ENCODE measurements at regions not wholly inside any gene's neighbourhood (a gene's known extent, or its start where the extent isn't known, plus 50 kb on each side); places are given as distances from the start of the nearest gene placed in this dataset.

DNA sequence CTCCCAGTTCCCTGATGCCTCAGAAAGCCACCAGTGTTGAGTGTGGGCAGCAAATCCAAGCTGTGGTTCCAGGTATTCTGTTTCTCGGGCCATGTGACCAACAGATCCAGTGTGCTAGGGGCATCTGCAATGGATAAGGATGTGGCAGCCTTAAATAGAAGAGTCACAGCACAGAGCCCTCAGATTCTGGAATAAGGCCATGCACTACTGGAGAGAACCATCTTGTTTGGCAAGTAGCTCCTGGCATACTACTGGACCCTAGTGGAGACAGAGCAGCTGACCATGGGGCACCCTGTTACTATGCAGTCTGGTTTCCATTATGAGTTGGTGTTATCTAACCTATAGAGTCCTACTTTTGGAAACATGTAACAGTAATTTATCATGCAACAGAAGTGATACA lies 53.3 kb upstream of the ZBTB7C start:
- Histone ChIP-seq H3K36me3 (replicated peaks) (no peaks in the 10 kb centered on the region), H3K4me1 (no peaks in the 10 kb centered on the region), H3K4me3 (no peak overlapping the region), H3K9me3 (no peaks in the 10 kb centered on the region), H3K27me3 (ENCODE audit: low read depth) (peaks cover 2% of the 10 kb centered on the region; the same call in 1 of the 2 replicates)
- in situ Hi-C loops (cut with MboI; ENCODE audit: low sequenced_read_pairs) = no loop called here
- DNase-seq (ENCODE audit: low spot score in 2 of 2) = no peak

- Histone ChIP-seq H3K9me3 (no peaks in the 10 kb centered on the region), H3K36me3 (replicated peaks) (no peaks in the 10 kb centered on the region), H3K4me1 (no peaks in the 10 kb centered on the region), H3K4me3 (no peak overlapping the region), H3K27me3 (ENCODE audit: low read depth) (peaks cover 2% of the 10 kb centered on the region; the same call in 1 of the 2 replicates)
- DNase-seq (ENCODE audit: low spot score in 2 of 2) = no peak
- in situ Hi-C loops (cut with MboI; ENCODE audit: low sequenced_read_pairs) = no loop called here
These were observed 51.9 kb upstream of the ZBTB7C start for GRCh38 chr18:48460929-48461583.

GRCh38 chr18:48459465-48459864 lies 50.3 kb upstream of the ZBTB7C start:
- no peak for DNase-seq (ENCODE audit: low spot score in 2 of 2)
- peaks cover 2% of the 10 kb centered on the region; the same call in 1 of the 2 replicates for H3K27me3 ChIP-seq (ENCODE audit: low read depth)
- no peaks in the 10 kb centered on the region for H3K4me1 ChIP-seq
- in situ Hi-C loops (cut with MboI; ENCODE audit: low sequenced_read_pairs) = no loop called here
- H3K9me3 ChIP-seq = no peaks in the 10 kb centered on the region
- H3K36me3 ChIP-seq (replicated peaks) = no peaks in the 10 kb centered on the region
- H3K4me3 ChIP-seq = no peak overlapping the region

DNA sequence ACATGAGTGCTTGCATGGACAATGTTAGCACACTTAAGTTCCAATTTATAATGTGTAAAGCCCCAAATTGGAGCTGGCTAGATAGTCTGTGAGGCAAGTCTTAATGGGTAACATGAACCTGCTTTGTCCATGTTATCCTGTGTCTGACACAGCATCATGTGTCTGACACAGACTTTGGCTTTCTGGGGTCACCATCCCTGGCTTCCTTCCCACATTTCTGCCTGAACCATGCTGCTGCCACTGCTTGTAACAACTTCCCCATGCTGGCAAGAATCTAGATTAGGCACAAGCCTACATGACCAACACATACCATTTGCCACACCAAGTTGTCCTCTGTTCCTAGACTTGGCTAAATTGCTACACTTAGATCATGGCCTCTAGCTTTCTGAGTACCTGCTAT lies 49.8 kb upstream of the ZBTB7C start:
- in situ Hi-C loops (cut with MboI; ENCODE audit: low sequenced_read_pairs) = no loop called here
- H3K4me1 ChIP-seq = no peaks in the 10 kb centered on the region
- DNase-seq (ENCODE audit: low spot score in 2 of 2) = no peak
- no peaks in the 10 kb centered on the region for H3K9me3 ChIP-seq
- no peak overlapping the region for H3K4me3 ChIP-seq
- H3K27me3 ChIP-seq (ENCODE audit: low read depth) = peaks cover 2% of the 10 kb centered on the region; the same call in 1 of the 2 replicates
- no peaks in the 10 kb centered on the region for H3K36me3 ChIP-seq (replicated peaks)

Measured in HAP-1 (cell line).